ENCODE measurements at regions not wholly inside any gene's neighbourhood (a gene's known extent, or its start where the extent isn't known, plus 50 kb on each side); places are given as distances from the start of the nearest gene placed in this dataset.

DNA sequence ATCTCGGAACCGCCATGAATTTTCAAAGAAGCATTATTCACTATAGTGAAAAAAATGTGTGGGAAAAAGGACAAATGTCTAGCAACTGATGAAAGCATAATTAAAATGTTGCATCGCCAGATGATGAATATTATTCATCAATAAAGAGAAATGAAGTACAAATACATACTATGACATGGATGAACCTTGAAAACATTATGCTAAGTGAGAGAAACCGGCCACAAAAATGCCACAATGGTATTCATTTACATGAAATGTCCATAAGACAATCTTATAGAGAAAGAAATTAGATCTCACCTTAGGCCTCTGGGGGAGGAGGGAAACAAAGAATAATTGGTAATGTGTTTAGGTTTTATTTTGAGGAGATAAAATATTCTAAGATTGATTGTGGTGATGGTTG is 645.0 kb downstream of the EFNB2 start:
- Histone ChIP-seq H4K20me1 (ENCODE audit: insufficient read depth, low read length) (no peaks in the 10 kb centered on the region), H3K27ac (ENCODE audit: low read depth, low read length) (no peak overlapping the region), H3K36me3 (ENCODE audit: insufficient read depth, low read length) (no peaks in the 10 kb centered on the region), H3K4me2 (ENCODE audit: insufficient read depth, low read length) (no peak overlapping the region), H3K4me1 (ENCODE audit: insufficient read depth, low read length) (no peaks in the 10 kb centered on the region), H3K9me3 (ENCODE audit: low read depth, low read length) (no peaks in the 10 kb centered on the region), H3K79me2 (ENCODE audit: insufficient read depth, low read length) (no peaks in the 10 kb centered on the region), H2AFZ (ENCODE audit: low read length) (no peak overlapping the region), H3K27me3 (ENCODE audit: insufficient read depth, low read length) (no peaks in the 10 kb centered on the region), H3K4me3 (ENCODE audit: insufficient read depth, low read length) (no peak overlapping the region)
- TF ChIP-seq, protein P1, sequence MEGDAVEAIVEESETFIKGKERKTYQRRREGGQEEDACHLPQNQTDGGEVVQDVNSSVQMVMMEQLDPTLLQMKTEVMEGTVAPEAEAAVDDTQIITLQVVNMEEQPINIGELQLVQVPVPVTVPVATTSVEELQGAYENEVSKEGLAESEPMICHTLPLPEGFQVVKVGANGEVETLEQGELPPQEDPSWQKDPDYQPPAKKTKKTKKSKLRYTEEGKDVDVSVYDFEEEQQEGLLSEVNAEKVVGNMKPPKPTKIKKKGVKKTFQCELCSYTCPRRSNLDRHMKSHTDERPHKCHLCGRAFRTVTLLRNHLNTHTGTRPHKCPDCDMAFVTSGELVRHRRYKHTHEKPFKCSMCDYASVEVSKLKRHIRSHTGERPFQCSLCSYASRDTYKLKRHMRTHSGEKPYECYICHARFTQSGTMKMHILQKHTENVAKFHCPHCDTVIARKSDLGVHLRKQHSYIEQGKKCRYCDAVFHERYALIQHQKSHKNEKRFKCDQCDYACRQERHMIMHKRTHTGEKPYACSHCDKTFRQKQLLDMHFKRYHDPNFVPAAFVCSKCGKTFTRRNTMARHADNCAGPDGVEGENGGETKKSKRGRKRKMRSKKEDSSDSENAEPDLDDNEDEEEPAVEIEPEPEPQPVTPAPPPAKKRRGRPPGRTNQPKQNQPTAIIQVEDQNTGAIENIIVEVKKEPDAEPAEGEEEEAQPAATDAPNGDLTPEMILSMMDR (IDR thresholded peaks at IDR 0.05; ENCODE audit: extremely low read depth, low read depth, low read length) = no peak
- no peak for DNase-seq (ENCODE audit: insufficient read length, low spot score, missing footprints)

DNA sequence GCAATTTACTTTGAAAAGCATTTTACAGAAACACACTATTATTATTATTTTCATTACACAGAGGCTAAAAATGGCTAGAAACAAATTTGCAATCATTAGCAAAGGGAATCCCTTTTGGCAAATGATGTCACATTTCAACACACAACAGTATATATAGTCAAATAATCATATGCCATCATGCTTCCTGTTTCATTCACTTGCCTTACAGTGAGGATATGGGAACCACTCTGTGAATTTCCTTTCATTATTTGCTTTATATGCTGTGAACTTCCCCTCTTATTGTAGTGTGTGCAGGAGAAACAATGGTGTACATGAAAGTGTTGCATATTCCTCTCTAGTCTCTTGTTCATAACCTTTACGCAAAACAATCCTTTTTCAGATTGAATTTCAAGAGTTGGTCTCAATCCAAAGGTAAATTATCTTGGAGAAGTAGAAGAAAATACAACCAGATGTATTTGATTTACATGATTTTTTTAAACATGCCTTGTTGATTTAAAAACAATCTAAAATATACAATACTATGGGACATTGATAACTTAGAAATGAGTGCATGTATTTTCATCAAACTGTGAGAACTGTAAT is 657.3 kb downstream of the EFNB2 start:
- TF ChIP-seq, protein P1 (IDR thresholded peaks at IDR 0.05; ENCODE audit: extremely low read depth, low read depth, low read length) = no peak
- no peaks in the 10 kb centered on the region for H3K9me3 ChIP-seq (ENCODE audit: low read depth, low read length)
- H3K27me3 ChIP-seq (ENCODE audit: insufficient read depth, low read length) = no peaks in the 10 kb centered on the region
- no peak overlapping the region for H3K27ac ChIP-seq (ENCODE audit: low read depth, low read length)
- no peak overlapping the region for H3K4me3 ChIP-seq (ENCODE audit: insufficient read depth, low read length)
- H3K4me1 ChIP-seq (ENCODE audit: insufficient read depth, low read length) = no peaks in the 10 kb centered on the region
- no peak overlapping the region for H3K4me2 ChIP-seq (ENCODE audit: insufficient read depth, low read length)
- H3K36me3 ChIP-seq (ENCODE audit: insufficient read depth, low read length) = no peaks in the 10 kb centered on the region
- no peaks in the 10 kb centered on the region for H4K20me1 ChIP-seq (ENCODE audit: insufficient read depth, low read length)
- no peak for DNase-seq (ENCODE audit: insufficient read length, low spot score, missing footprints)
- H3K79me2 ChIP-seq (ENCODE audit: insufficient read depth, low read length) = no peaks in the 10 kb centered on the region
- H2AFZ ChIP-seq (ENCODE audit: low read length) = no peak overlapping the region

- no peaks in the 10 kb centered on the region for H4K20me1 ChIP-seq (ENCODE audit: insufficient read depth, low read length)
- H3K9me3 ChIP-seq (ENCODE audit: low read depth, low read length) = no peaks in the 10 kb centered on the region
- no peaks in the 10 kb centered on the region for H3K4me1 ChIP-seq (ENCODE audit: insufficient read depth, low read length)
- no peak overlapping the region for H2AFZ ChIP-seq (ENCODE audit: low read length)
- TF ChIP-seq, protein P1 (IDR thresholded peaks at IDR 0.05; ENCODE audit: extremely low read depth, low read depth, low read length) = no peak
- no peak for DNase-seq (ENCODE audit: insufficient read length, low spot score, missing footprints)
- H3K4me2 ChIP-seq (ENCODE audit: insufficient read depth, low read length) = no peak overlapping the region
- no peaks in the 10 kb centered on the region for H3K27me3 ChIP-seq (ENCODE audit: insufficient read depth, low read length)
- no peaks in the 10 kb centered on the region for H3K79me2 ChIP-seq (ENCODE audit: insufficient read depth, low read length)
- no peak overlapping the region for H3K4me3 ChIP-seq (ENCODE audit: insufficient read depth, low read length)
- H3K36me3 ChIP-seq (ENCODE audit: insufficient read depth, low read length) = no peaks in the 10 kb centered on the region
- no peak overlapping the region for H3K27ac ChIP-seq (ENCODE audit: low read depth, low read length)
Observed at GRCh38 chr13:105874814-105875213, 660.6 kb downstream of the EFNB2 start.

DNA sequence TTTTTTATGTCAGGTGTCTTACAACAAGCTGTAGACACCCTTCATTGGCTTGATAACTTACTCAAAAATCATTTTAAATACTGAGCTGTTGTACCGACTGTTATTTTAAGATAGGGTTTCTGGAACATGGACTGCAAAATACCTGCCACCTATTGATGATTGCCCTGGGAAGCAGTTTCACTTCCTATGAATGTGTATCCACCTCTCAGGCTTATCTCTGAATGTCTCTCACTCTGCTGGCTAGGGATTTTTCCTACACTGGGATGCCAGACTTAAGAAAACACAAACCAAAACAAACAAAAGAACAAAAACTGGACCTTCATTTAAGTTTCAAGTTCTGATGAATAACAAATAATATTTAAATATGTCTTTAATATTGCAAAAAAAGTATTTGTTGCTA is 663.7 kb downstream of the EFNB2 start:
- Histone ChIP-seq H3K4me2 (ENCODE audit: insufficient read depth, low read length) (no peak overlapping the region), H3K9me3 (ENCODE audit: low read depth, low read length) (no peaks in the 10 kb centered on the region), H3K36me3 (ENCODE audit: insufficient read depth, low read length) (no peaks in the 10 kb centered on the region), H4K20me1 (ENCODE audit: insufficient read depth, low read length) (no peaks in the 10 kb centered on the region), H3K79me2 (ENCODE audit: insufficient read depth, low read length) (no peaks in the 10 kb centered on the region), H3K27ac (ENCODE audit: low read depth, low read length) (no peak overlapping the region), H2AFZ (ENCODE audit: low read length) (no peak overlapping the region), H3K27me3 (ENCODE audit: insufficient read depth, low read length) (no peaks in the 10 kb centered on the region), H3K4me1 (ENCODE audit: insufficient read depth, low read length) (no peaks in the 10 kb centered on the region), H3K4me3 (ENCODE audit: insufficient read depth, low read length) (no peak overlapping the region)
- DNase-seq (ENCODE audit: insufficient read length, low spot score, missing footprints) = no peak
- TF ChIP-seq, protein P1 (IDR thresholded peaks at IDR 0.05; ENCODE audit: extremely low read depth, low read depth, low read length) = no peak

All from osteoblast (primary cell).